ENCODE measurements at regions not wholly inside any gene's neighbourhood (a gene's known extent, or its start where the extent isn't known, plus 50 kb on each side); places are given as distances from the start of the nearest gene placed in this dataset.

DNA sequence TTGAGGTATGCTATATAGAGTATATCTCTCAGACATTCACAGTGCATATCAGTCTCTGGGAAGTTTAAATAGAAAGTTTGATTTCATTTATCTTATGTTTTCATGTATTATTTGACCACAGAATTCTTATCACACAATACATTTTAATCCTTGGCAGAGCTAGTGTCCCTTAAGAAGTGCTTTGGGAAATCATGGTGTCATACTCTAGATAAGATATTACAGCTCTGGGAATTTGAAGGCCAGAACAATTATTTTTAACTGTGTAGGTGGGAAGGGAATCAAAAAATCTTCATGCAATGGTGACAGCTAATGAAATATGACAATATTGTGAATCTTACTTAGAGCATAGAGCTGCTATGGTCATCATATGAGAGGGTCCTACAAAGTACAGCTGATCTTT is 451.3 kb upstream of the FAM98A start:
- TF ChIP-seq POLR2A (IDR thresholded peaks at IDR 0.05) = no peak
- TF ChIP-seq, protein P1, sequence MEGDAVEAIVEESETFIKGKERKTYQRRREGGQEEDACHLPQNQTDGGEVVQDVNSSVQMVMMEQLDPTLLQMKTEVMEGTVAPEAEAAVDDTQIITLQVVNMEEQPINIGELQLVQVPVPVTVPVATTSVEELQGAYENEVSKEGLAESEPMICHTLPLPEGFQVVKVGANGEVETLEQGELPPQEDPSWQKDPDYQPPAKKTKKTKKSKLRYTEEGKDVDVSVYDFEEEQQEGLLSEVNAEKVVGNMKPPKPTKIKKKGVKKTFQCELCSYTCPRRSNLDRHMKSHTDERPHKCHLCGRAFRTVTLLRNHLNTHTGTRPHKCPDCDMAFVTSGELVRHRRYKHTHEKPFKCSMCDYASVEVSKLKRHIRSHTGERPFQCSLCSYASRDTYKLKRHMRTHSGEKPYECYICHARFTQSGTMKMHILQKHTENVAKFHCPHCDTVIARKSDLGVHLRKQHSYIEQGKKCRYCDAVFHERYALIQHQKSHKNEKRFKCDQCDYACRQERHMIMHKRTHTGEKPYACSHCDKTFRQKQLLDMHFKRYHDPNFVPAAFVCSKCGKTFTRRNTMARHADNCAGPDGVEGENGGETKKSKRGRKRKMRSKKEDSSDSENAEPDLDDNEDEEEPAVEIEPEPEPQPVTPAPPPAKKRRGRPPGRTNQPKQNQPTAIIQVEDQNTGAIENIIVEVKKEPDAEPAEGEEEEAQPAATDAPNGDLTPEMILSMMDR (IDR thresholded peaks at IDR 0.05) = no peak

Data from uterus (tissue), 2 donors.